ENCODE measurements at regions not wholly inside any gene's neighbourhood (a gene's known extent, or its start where the extent isn't known, plus 50 kb on each side); places are given as distances from the start of the nearest gene placed in this dataset.
A peak's percentile ranks its signal among the peaks of the same experiment; 100 is the strongest.

DNA sequence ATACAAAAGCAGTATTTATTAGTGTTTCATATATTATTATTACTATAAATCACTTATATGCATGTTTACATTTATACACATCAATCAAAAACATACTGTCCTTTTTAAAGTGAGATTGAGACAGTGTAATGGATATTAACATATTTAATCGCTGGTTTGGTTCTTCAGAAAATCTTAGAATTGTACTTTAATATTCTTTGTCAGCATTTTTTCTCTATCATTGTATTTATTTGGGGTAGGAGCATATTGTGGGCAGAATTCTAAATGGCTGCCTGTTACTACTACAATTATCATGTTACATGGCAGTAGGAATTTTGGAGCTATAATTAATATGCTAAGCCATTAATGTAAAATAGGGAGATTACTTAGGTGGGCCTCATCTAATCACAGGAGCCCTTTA lies 722.6 kb downstream of the TLR4 start:
- no peak for DNase-seq

DNA sequence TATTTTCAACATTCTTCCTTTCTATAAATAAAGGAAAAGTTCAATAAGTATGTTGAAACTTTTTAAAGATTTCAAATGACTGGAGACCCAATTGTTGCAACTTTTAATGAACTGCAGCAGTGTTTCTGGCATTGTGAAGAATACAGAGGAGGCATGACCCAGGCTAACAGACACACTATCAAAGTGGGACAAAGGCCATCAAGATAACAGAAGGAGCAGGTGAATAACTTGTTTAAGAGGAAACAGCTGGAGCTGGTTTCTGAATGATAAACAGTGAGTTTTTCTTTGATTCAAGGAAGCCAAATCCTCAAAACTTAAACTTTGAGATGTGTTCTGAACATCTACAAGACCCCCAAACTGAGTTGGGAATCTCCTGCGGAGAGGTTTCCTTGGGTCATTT lies 734.6 kb downstream of the TLR4 start:
- no peak for DNase-seq

DNA sequence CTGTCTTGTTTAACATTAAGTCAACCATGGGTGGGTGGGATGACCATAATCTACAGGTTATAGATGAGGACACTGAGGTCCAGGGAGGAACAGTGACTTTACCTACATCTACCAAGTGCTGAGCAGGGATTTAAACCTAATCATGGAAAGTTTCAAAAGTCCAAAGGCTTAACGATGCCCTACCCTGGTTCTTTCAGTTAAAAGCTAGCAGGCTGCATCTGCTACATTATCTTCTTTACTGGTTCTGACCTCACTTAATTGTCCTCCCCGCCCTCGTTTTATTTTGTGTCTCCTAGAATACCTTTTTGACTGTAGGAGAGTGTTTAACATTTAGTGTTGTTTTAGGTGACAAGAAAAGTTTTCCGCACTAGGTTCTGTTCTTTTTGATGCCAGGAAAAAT lies 735.2 kb downstream of the TLR4 start:
- no peak for DNase-seq

DNA sequence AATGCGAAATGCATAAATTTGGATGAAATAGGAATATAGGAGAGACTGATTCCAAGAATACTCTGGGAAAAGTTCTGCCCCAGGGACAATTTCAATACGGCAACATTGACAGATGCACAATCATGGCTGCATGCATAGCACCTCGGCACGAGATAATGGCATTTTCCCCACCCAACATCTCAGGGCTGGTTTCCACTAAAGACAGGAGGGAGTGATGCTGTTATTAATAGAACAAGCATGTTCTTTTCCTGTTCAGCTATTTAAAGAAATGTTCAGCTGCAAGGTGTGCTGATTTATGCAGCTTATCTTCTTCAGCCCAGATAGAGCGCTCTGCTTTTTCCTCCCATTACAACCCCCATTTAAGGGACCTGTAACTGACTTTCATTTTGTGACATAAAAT lies 740.2 kb downstream of the TLR4 start:
- no peak for DNase-seq

DNA sequence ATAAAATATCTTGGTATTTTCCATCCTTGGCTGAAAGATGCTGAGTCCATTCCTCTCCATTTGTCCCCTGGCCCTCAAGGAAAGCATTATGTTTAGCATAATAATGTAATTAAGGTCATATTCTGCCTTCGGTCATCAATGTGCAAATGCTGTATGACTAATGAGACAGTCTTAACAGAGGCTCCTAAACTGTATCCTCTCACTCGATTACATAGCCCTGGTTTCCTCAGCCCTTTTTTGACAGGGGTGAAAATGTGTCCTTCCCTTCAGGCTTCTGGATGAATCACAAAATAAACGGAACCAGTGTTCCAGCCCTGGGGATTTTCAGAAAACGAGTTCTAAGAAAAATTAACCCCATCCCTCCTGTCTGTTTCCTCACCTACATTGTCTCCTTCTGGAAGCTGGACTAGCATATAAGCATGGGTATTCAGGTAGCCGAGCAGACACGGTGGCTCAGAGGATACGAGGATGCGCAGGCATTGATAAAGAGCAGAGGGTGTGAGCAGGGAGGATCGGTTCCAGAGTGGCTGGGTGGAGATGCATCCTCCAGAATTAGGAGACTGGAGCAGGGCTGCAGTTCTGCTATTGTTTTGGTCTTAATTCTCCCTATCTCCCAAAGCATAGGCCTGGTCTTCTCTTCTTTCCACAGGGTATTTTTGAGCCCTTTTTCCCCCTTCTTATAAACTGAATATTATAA lies 742.9 kb downstream of the TLR4 start:
- DNase-seq: no peak

DNA sequence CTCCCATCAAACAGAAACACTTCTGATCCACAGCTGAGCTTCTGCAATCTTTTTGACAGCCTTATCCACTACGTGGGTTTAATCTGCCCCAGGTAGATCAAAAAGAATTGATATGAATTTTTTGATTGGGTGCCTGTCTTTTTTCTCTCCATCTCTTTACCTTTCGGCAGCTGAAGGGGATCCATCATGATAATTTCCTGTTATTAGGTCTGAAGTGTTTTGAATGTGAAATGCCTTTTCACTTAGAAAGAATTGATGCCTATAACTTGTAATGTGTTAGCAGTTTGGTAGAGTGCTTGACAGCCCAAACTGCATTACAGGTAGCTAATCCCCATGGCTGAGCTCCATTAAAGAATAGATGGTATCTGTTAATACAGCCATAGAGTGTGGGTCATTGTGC lies 745.4 kb downstream of the TLR4 start:
- DNase-seq: no peak

DNA sequence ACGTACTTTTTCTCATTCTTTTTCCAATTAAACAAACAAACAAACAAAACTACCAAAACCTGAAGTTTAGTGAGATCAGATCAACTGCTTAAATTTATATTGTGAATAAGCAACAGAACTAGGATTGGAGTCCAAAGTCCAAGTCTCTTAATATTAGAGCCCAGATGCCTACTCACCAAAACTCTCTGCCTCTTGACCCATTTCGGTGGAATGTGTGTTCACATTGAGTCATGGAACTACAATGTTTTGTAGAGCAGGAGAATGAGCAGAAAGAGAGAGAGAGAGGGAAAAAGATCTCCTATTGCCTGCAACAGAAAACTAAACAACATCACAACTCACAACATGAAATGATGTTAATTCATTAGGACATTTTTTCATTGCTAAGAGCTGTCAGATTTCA lies 751.1 kb downstream of the TLR4 start:
- no peak for DNase-seq

DNA sequence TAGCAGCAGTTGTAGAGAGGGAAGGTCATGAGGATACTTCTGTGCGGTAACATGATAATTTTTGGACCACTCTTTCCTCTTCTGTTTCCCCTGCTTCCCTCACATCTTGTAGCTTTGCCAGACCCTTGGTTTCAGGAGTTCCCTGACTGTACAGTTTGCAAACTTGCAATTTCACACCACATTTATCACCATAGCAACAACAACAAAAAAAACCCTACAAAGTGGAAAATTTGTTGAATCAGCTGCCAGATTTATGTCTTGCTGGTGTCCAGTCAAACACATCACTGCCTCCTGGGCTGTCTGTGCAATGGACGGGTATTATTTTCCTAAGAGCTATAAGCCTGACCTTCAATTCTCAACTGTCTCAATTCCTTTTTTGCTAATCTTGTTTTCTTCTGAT lies 751.6 kb downstream of the TLR4 start:
- DNase-seq: no peak

DNA sequence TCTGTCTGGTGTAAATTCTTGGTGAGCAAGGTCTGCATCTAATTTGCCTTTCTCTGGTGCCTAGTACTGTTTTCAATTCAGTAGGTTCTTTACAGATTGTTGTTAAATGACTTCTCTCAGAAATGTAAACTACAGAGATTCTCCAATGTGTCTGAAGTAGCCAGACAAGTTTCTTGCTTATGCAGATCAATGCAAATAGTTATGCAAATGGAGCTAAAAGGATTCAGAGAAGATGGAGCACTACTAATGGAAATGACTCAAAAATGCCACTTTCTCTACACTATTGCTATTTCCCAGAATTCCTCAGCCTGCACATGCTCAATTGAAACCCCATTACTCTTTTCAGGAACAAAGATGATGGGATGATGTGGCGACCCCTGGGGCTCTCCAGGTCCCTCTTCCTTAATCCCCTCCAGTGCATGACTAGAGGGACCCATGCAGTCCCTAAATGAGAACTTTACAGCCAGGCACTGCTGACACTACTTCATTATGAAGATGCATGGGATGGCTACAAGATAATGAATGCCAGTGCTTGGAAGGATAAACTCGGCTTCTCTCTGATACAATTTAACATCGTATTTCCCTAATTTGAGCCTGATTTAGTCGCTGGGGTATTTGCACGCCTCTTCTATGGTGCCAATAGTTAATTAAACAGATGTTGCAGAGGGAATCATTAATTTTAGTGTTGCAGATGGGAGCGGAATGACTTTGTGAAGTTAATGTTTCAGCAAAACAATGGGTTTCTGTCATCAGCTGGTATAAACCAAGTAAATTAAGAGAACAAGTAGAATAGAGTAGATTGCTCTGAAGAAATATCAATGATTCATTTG lies 753.2 kb downstream of the TLR4 start:
- DNase-seq: no peak

DNA sequence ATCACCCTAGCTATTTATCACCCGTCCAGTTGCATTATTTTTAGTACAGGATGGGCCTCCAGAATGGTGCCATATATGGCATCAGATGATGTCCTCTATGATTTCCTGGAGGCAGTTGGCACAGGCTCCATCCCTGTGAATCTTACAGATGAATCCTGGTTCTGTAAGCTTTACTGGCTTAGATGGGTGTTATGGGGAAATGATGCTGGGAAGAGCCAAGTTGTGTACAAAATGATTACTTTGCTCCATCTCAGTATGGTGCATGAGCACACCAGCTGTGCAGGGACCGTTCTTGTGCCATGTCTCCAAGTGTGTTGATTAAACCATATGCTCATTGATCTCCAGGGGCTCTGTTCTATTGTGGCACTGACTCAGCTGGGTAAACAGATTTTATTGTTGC lies 755.7 kb downstream of the TLR4 start:
- no peak for DNase-seq

DNA sequence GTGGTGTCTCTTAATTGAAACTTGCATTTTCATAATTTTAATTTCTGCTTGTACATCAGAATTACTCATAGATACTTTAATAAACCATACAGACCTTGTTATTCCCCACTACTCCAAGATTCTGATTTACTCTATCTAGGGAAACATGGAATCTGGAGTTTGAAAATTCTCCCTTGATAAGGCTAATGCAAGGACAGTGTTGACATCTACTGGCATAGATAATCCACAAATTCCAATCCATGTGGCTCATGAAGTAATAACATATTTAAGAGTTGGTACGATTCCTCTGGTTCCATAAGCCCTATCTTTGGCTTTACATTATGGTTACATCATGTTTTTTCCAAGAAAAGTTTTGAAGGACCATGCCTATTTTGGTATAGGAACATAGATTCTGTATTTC lies 759.2 kb downstream of the TLR4 start:
- DNase-seq: no peak

DNA sequence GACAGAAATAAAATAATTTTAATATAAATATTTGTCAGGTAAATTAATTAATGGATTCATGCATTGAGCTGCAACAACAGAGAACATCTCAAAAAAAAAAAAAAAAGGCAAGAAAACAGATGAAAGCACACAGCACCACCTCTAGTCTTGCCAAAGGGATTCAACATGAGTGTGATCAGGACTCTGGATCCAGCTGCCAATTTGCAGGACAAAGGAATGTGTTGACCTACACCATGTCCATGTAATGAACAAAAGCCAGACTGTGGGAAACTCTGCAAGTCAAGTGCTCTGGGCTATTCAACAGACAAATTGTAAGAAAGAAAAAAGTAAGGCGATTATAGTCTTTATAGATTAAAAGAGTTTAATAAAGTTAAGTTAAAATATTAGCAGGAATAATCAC lies 769.3 kb downstream of the TLR4 start:
- DNase-seq: no peak

DNA sequence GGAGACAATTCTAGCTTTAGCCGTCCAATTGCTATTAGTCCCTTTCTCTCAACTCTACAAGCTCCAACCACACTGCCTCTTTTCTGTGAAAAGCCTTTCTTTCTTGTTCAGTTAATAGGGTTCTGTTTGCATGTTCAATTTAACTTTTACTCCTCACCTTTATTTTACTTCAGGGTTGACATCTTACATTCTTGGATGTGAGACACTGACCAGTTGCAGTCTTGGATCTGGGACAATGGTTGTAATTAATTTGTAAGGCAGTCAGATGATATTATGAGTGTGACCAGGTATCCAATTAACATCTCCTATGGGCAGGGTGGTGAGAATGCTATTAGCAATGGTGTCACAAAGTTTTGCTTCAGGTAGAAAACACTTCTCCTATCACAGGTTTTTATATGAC lies 774.5 kb downstream of the TLR4 start:
- no peak for DNase-seq

DNA sequence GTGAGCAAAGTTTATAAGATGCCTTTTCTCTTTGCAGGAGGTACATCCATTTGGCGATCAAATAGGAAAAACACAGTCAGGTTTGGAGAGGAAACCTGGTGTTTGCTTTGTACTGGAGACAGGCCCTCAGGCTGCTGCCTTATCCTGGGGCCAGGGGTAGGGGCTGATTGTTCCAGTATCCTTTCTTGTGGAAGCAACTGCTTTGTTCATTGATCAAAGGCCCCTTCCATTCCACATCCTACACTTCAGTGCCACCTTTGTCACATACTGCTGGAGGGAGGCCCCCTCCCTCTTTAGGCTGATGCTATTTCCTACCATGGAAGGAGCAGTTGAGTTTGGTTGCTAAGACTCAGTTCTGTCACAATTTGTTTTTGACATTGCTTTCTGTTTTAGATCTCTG lies 778.1 kb downstream of the TLR4 start:
- DNase-seq: no peak

DNA sequence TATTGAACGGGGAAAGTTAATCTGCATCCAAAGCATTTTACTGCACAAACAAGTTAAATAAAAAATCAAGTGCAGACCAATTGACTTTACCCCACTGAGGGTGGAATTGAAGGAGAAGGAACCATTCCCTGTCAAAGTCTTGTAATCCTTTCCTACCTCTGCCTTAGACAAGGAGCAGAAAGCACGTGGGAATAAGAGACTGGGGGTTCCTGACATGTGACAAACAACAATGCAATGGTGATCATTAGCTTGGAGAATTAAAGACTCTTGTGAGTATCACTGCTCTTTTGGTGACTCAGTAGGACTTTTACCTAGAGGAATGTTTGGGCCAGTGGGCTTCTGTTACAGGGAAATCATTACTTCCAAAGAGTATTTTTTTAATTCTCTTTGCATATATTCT lies 779.5 kb downstream of the TLR4 start:
- no peak for DNase-seq

DNA sequence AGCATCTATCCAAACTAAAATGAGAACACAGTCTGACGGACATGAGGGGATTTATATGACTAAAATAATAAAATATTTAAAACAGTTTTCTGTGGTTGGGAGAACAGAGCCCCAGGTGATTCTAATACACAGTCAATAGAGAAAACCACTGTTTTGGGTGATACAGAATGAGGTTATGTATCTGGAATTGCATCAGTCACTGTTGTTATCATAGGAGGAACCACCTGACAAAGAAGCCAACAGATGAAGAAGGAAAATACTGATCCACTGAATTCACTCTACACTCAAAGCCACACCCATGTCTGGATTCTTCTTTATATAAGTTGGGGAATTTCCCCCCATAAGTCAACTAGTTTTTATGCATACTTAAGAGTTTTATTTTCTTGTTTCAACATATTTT lies 799.0 kb downstream of the TLR4 start:
- DNase-seq: no peak

DNA sequence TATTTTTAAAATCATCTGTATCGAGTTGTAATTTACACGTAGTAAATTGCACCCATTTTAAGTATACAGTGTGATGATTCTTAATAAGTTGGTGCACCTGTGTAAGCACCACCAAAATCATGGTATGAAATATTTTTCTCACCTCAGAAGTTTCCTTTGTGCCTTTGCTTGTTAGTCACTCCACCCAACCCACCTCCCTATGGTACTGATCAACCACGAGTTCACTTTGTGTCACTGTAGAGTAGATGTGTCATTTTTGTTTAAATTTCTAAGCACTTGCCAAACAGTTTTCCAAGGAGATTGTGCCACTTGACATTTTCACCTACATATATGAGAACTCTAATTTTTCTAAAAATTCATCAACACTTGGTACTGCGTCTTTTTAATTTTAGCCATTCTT lies 806.5 kb downstream of the TLR4 start:
- DNase-seq: no peak

DNA sequence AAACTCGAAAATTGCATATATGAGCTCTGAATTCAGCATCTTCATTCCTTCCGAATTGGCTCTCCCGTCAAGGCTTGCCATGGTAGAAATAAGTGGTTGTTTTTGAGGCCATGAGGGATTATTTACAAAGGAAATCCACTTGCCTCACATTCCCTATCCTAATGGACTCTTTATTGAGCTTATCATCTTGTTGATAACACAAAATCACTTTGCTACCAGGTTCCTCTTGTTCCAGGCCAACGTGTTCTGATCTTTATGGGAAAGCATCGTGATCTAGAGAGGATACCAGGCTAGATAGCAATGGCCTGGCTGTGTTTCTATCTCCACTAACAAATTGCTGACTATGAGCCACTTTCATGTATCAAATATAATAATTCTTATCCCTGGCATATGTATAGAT lies 811.7 kb downstream of the TLR4 start:
- no peak for DNase-seq

DNA sequence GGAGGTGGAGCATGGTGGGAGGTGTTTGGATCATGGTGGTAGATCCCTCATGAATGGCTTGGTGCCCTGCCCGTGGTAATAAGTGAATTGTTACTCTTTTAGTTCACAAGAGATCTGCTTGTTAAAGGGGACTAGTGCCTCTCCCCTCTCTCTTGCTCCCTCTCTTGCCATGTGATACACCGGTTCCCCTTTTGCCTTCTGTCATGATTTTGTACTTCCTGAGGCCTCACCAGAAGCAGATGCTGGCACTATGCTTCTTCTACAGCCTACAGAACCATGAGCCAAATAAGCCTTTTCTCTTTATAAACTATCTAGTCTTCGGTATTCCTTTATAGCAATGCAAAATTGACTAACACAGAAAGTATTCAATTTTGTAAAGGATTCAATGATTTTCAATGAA lies 817.1 kb downstream of the TLR4 start:
- no peak for DNase-seq

DNA sequence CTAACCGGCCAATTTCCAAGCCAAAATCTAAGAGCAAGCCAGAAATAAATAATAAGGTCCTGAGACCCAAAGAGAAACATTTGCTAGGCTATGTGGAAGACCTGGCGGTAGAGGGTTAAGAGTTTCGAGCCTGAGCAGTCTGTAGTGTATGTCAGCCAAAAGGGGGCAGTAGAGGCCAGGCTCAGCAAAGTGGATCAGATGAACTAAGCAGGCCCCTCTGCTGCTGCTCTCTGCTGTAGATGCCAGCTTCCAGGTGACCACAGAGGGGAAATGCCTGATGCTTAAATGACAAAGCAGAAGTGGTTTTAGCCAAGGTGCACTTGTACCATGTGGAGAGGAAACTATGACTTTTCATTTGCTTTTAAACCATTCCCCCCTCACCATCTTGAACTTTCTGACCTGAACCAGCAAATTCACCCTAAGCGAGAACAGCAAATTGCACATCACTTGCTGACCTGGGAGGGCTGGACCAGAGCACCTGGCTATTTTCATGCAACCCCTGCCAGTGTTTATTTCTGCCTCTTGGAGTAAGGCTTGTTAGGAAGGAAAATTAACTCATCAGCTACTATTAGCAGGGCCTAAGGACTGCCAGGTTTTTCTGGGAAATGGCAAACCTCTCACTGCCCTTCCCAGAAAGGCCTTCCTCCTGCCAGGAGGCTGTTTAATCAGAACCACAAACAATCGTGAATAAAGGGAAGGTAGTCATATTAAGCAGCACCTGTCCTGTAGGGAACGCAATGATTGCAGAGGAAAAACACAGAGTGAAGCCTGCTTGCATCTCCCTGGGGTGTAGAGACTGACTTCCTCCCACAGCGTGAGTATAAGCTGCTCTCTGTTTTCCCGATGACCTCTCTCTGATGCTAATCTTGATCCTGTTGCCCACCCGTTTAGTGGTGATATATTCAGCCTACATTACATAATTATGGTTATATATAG lies 818.2 kb downstream of the TLR4 start:
- DNase-seq: peak; percentile 73

DNA sequence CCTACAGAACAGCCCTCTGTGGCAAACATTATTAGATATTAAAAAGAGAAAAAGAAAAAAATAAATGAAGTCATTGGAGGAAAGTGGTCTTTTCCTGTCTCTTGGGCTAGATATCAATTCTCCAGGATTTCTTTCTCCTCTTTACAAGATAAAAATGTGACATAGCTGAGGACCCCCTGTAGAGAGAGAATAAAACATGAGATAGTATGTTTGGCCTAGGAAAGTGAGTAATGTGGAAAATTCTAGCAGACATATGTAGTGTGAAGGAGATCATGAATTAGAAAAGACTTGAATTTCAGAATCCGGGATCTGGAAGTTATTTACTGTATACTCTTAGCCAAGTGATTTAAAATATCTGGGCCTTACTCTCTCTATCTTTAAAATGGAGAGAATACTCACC lies 823.1 kb downstream of the TLR4 start:
- DNase-seq: no peak

DNA sequence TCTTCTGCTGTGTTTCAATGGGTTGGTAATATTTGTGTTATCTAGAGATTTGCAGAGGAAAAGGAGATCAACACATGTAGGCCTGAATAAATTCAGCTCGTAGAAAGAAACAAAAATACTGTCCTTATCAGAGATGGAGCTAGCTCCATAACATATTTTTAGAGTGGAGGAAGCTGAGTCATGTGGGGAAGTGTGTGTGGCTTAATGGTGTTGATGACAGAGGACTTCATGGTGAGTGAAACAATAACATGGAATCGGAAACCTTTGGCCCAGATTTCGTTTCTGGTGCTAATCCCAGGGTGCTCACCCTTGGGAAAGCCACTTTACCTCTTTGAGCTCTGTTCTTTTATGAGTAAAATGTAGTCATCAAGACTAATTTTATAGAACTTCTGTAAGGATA lies 825.0 kb downstream of the TLR4 start:
- peak; percentile 58 for DNase-seq

DNA sequence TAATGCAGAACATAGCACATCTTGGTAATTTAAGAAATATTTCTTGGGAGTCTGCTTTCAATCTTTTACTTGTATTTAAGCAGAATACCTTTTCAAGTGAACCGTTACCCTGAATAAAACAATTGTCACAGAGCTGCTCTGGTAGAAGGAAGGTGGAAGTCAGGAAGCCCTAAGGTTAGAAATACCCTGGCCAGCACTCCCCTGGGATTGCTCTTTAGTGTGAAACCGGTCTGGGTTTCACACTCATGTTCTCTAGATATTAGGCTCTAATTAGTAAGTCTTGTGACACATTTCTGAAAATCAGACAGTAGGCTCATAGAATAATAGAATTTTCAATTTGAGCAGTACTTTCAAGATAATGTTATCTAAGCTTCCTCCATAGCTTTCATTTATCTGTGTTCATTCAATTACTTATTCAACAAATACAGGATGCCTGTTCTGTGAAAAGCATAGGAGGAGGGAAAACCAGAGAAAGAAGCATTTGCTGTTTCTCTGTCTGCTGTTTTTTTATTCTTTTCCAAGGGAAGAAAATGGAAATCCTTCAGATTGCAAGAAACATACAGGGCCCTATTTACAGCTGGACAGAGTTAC lies 825.5 kb downstream of the TLR4 start:
- no peak for DNase-seq
